Memory B cell (primary cell): ENCODE measurements at regions not wholly inside any gene's neighbourhood (a gene's known extent, or its start where the extent isn't known, plus 50 kb on each side); places are given as distances from the start of the nearest gene placed in this dataset.

Experiments
- ATAC-seq: fragments of 150-1000 bp; cut with Tn5 transposase; 2 replicates; pipeline ENCODE4 v1.10.0; 2021; ENCODE audit warnings: low read depth, mild to moderate bottlenecking, moderate library complexity
- DNase-seq, 2 donors: peaks; one replicate each; pipeline ENCODE4 v3.0.0; 2022; ENCODE audit warnings: low spot score in 2 of 2
- H3K27ac Mint-ChIP-seq: one replicate; pipeline ENCODE4 v1.8.0; 2022; ENCODE audit warnings: mild to moderate bottlenecking, moderate library complexity, mixed read lengths
- H3K27me3 Mint-ChIP-seq: one replicate; pipeline ENCODE4 v1.8.0; 2022; ENCODE audit warnings: mixed read lengths
- H3K36me3 Mint-ChIP-seq: one replicate; pipeline ENCODE4 v1.8.0; 2022; ENCODE audit warnings: mild to moderate bottlenecking, mixed read lengths
- H3K4me1 Mint-ChIP-seq: one replicate; pipeline ENCODE4 v1.8.0; 2022; ENCODE audit warnings: mixed read lengths
- H3K4me3 Mint-ChIP-seq: one replicate; pipeline ENCODE4 v1.8.0; 2022; ENCODE audit warnings: mild to moderate bottlenecking, moderate library complexity, mixed read lengths
- H3K9me3 Mint-ChIP-seq: one replicate; pipeline ENCODE4 v1.8.0; 2022; ENCODE audit warnings: mixed read lengths

DNA sequence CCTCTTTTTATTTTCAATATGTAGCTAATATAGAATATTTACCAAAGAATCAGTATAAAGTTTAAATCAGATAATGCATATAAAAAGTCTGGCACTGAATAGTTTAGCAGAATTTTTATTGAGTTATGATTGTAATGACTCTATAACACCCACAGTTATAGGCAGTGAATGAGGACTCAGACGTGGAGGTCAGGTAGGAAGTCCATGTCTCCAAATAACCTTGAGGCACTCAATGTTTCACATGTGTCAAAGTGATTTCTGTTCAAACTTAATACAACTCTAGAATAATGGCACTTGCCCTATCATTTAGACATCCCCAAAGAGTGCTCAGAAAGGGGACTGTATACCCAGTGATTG lies 332.1 kb downstream of the BMPER start:
- no peak for DNase-seq
- Mint-ChIP-seq H3K27ac (no peak overlapping the region), H3K4me3 (no peak overlapping the region), H3K27me3 (no peaks in the 10 kb centered on the region), H3K4me1 (peaks cover 3% of the 10 kb centered on the region), H3K36me3 (no peaks in the 10 kb centered on the region), H3K9me3 (peaks cover 2% of the 10 kb centered on the region)
- no peak for ATAC-seq

DNA sequence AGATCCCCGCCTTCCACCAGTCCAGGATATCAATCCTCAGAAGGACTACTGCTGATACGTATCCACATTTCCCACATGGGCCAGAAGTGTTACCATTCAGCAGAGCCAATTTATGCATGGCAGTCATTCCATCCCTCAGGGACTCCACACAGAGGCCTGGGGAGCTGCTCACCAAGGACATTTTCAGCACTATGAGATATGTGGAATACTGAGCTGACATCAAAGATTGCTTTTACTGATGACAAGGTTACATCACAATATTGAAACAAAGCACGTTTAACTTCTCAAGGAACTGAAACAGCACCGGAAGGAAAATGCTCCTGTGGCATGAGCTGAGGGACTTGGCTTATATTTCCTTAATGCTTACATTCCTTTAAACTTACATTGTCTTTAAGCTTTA lies 335.1 kb downstream of the BMPER start:
- no peaks in the 10 kb centered on the region for H3K27me3 Mint-ChIP-seq
- H3K4me1 Mint-ChIP-seq, result peaks cover 3% of the 10 kb centered on the region
- ATAC-seq (no peak), DNase-seq (no peak)
- no peak overlapping the region for H3K4me3 Mint-ChIP-seq
- H3K27ac Mint-ChIP-seq, result no peak overlapping the region
- no peaks in the 10 kb centered on the region for H3K36me3 Mint-ChIP-seq
- peaks cover 6% of the 10 kb centered on the region for H3K9me3 Mint-ChIP-seq

DNA sequence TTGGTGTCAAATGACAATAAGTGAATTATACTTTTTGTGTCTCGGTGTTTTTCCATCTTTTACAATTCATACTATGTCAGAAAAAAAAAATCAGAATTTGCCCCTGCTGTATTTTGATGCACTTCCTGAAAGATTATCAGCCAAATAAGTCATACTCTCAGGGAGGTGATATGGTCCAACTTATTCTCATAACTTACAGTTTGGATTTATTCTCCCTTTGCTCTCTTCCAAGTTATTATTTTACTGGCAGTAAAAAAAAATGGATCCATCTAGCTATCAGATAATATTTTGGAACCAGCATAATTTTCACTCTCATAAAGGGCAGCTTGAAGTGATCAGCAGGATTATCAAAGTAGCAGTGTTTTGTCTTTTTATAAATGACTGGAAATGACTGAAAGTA lies 337.1 kb downstream of the BMPER start:
- H3K27ac Mint-ChIP-seq, result no peak overlapping the region
- H3K4me3 Mint-ChIP-seq, result no peak overlapping the region
- DNase-seq, result no peak
- no peaks in the 10 kb centered on the region for H3K36me3 Mint-ChIP-seq
- H3K27me3 Mint-ChIP-seq, result no peaks in the 10 kb centered on the region
- peaks cover 7% of the 10 kb centered on the region for H3K9me3 Mint-ChIP-seq
- peaks cover 3% of the 10 kb centered on the region for H3K4me1 Mint-ChIP-seq
- no peak for ATAC-seq

DNA sequence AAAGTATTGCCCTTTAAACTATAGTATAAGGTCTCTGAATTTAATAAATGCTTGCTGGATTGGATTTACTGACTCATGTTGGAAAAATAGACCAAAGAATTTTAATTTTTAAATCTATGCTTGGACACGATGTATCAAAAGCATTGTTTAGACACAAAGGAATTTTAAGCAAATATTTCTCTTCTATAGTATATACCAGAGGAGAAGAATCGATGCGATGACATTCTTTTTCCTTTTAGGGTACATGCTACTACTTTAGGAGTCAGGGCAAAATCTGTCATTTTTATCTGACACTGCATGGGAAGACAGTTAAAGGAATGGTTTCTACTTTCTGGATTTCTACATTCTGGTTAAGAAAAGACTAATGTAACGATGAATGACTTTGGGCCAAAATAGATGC lies 339.9 kb downstream of the BMPER start:
- Mint-ChIP-seq H3K27ac (no peak overlapping the region), H3K4me3 (no peak overlapping the region), H3K36me3 (no peaks in the 10 kb centered on the region), H3K27me3 (no peaks in the 10 kb centered on the region), H3K4me1 (peaks cover 3% of the 10 kb centered on the region), H3K9me3 (peaks cover 9% of the 10 kb centered on the region)
- DNase-seq, result no peak
- no peak for ATAC-seq

DNA sequence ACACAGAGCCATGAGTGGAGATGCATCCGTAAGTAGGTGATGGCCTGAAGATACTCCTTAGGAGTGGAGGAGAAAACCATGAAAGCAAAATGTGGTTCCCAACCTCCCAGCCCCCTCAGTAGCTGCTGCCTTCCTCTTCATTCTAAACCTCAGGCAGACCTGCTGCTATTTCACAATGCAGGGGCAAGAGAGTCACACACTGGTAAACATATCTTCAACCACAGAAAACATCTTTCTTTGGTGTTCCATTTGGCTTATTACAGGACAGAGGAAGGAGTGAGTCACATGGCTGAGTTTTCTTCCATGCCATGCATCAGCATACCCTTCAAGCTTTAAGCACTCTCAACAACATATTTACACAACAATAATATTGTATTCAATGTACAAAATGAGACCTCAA lies 342.1 kb downstream of the BMPER start:
- Mint-ChIP-seq H3K9me3 (peaks cover 8% of the 10 kb centered on the region), H3K36me3 (no peaks in the 10 kb centered on the region), H3K4me3 (no peak overlapping the region), H3K27me3 (no peaks in the 10 kb centered on the region), H3K27ac (no peak overlapping the region), H3K4me1 (no peaks in the 10 kb centered on the region)
- DNase-seq, result no peak
- no peak for ATAC-seq

DNA sequence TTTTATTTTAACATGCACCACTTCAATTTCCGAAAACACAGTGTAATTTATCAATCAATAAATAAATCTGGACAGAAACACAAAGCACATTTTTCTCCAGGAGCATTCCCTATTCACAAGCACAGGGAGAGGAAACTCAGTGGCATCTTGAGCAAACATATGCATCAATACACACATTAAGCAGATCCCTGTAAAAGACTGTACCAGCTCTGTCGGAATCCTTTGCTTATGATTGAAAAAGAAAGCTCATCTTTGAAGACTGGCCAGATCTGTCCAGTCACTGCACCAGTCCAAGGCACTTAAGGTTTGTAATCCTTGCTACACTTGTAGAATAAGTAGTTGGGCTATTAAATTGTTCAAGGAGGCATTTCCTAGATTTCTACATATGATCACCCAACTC lies 343.9 kb downstream of the BMPER start:
- Mint-ChIP-seq H3K27me3 (no peaks in the 10 kb centered on the region), H3K27ac (no peak overlapping the region), H3K36me3 (no peaks in the 10 kb centered on the region), H3K4me1 (no peaks in the 10 kb centered on the region), H3K4me3 (no peak overlapping the region), H3K9me3 (peaks cover 8% of the 10 kb centered on the region)
- DNase-seq (no peak), ATAC-seq (no peak)

DNA sequence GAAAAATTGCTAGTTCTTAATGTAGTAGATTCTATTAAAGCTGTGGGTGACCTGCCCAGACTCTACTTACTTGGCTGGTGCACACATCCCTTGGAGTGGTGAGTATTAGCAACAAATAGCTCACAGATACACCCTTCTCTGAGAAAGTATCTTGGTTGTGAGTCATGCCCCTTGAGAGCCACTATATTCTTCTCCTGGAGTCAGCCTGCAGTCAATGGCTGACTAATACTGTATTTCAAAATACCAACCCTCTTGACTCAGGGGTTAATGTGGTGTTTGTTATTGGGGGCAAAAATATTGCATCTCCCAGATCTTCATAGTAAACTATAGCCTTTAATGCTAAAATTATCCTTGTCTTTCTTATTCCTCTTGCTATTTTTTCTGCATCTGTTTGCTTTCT lies 354.9 kb downstream of the BMPER start:
- no peaks in the 10 kb centered on the region for H3K36me3 Mint-ChIP-seq
- DNase-seq (no peak), ATAC-seq (no peak)
- peaks cover 1% of the 10 kb centered on the region for H3K9me3 Mint-ChIP-seq
- no peak overlapping the region for H3K4me3 Mint-ChIP-seq
- no peak overlapping the region for H3K27ac Mint-ChIP-seq
- H3K27me3 Mint-ChIP-seq, result no peaks in the 10 kb centered on the region
- no peaks in the 10 kb centered on the region for H3K4me1 Mint-ChIP-seq

DNA sequence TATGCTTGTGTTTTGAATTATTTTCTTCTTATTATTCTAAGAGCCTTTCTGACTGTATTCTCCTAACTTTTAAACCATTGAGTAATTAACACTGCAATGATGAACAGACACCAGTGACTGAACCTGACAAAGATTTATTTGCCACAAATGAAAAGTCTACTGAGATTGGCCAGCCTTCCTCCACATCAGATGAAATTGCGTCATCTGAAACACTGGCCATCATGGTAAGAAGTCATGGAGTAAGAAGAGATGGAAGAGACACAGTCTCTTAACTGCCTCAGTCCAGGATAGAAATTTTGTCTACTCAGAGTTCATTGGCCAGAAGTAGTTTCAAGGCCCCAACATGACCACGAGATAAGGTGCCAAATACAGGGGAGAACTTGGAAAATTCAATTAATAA lies 357.8 kb downstream of the BMPER start:
- no peaks in the 10 kb centered on the region for H3K4me1 Mint-ChIP-seq
- no peaks in the 10 kb centered on the region for H3K27me3 Mint-ChIP-seq
- no peak overlapping the region for H3K27ac Mint-ChIP-seq
- peaks cover 1% of the 10 kb centered on the region for H3K9me3 Mint-ChIP-seq
- no peak overlapping the region for H3K4me3 Mint-ChIP-seq
- DNase-seq (no peak), ATAC-seq (no peak)
- H3K36me3 Mint-ChIP-seq, result no peaks in the 10 kb centered on the region

DNA sequence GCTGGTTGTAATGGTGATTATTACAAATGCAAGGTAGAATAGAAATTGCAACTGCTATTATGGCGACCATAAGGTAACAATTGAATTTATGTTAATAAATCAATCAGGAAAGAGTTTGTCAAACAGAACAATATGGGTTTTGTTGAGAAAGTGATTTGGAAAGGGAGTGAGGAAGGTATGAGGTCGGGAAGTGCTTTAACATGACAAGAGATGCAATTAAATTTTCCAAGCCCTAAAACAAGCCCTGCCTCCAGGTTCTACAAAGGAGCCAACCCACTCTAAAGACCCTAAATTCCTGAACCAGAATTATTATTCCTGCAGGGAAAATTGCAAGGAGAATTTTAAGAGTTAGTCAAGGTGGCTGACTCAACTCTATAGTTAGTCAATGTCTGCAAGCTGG lies 363.7 kb downstream of the BMPER start:
- no peaks in the 10 kb centered on the region for H3K27me3 Mint-ChIP-seq
- no peaks in the 10 kb centered on the region for H3K4me1 Mint-ChIP-seq
- no peak for ATAC-seq

DNA sequence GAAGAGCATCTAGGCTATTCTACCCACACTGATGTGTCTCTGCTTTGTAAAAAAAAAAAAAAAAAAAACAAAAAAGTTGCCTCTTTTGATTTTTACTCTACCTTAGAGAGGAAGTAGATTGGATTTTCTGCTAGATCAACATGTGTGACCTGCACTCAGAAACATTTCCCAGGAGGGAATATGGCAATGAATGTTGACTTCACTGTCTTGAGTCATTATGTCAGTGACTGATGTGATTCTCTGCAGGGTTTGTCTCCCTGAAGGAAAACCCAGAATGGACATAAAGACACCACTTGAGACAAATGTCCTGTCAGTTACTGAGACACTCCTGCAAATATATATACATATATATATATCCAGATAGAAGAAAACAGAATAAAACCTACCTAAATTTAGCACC lies 370.3 kb downstream of the BMPER start:
- Mint-ChIP-seq H3K27me3 (no peaks in the 10 kb centered on the region), H3K9me3 (no peaks in the 10 kb centered on the region), H3K4me3 (no peak overlapping the region), H3K4me1 (no peaks in the 10 kb centered on the region), H3K36me3 (no peaks in the 10 kb centered on the region), H3K27ac (no peak overlapping the region)
- no peak for ATAC-seq
- DNase-seq, result no peak

More for the DNA sequence above, 363.7 kb downstream of the BMPER start:
- no peak for DNase-seq
- Mint-ChIP-seq H3K36me3 (no peaks in the 10 kb centered on the region), H3K27ac (no peak overlapping the region), H3K9me3 (no peaks in the 10 kb centered on the region), H3K4me3 (no peak overlapping the region)

DNA sequence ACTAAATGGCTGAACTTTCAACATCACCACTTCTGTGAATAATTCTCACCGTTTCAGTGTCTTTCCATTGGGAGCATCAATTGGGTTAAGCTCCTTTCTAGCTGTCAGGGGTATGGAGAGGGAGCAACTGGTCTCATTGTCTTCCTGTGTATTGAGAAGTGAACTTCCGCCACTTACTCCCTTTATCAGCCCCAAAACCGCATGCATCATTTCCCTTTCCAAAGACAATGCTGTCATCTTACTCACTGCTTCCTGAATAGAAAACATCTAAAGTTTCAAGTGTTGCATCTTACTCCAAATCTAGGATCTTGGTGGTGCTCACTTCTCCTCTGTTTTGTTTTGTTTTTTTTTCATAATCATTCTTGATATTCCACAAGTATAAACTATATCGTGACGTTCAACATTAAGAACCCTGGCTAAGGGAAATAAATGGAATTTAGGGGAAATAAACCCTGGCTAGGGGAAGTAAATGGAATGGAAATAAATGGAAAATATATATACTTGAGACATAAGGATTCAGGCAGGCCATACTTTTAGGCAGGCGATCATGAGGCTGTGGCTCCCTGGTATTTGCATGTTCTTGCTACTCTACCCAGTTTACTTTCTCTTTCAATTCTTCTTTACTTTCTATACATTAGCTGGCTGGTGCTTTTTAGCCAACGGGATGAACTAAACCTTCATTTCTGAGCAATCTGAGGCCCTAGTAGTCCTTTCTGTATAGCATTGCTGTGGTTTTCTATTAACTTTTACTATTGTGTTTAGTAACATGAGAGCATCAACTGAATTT lies 371.9 kb downstream of the BMPER start:
- no peaks in the 10 kb centered on the region for H3K4me1 Mint-ChIP-seq
- no peaks in the 10 kb centered on the region for H3K27me3 Mint-ChIP-seq
- no peak overlapping the region for H3K4me3 Mint-ChIP-seq
- H3K27ac Mint-ChIP-seq, result no peak overlapping the region
- peaks cover 2% of the 10 kb centered on the region for H3K9me3 Mint-ChIP-seq
- ATAC-seq, result no peak
- H3K36me3 Mint-ChIP-seq, result no peaks in the 10 kb centered on the region
- no peak for DNase-seq

DNA sequence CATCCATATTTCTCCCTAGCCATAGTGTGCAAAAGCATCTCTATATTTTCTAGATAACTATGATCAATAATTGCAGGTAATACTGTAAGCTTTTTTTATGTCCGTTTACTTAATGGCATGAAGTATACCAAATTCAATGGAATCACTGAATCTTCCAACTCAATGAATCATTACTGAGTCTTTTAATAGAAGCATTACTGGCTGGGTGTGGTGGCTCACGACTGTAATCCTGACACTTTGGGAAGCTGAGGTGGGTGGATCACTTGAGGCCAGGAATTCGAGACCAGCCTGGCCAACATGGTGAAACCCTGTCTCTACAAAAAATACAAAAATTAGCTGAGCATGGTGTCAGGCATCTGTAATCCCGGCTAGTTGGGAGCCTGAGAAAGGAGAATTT lies 372.5 kb downstream of the BMPER start:
- H3K36me3 Mint-ChIP-seq, result no peaks in the 10 kb centered on the region
- ATAC-seq (no peak), DNase-seq (no peak)
- no peaks in the 10 kb centered on the region for H3K27me3 Mint-ChIP-seq
- H3K4me1 Mint-ChIP-seq, result no peaks in the 10 kb centered on the region
- no peak overlapping the region for H3K4me3 Mint-ChIP-seq
- H3K9me3 Mint-ChIP-seq, result peaks cover 7% of the 10 kb centered on the region
- H3K27ac Mint-ChIP-seq, result no peak overlapping the region

DNA sequence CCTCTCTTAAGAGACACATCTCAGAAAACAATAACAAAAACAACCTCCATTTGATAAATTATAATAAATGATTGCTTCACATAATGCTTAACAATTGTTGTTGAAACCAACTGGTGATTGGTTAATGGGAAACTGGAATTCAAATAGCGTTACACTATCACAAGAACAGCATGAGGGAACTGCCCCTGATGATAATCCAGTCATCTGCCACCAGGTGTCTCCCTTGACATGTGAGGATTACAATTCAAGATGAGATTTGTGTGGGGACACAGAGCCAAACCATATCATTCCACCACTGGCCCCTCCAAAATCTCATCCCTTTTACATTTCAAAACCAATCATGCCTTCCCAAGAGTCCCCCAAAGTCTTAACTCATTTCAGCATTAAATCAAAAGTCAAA lies 375.9 kb downstream of the BMPER start:
- ATAC-seq (no peak), DNase-seq (no peak)
- peaks cover 11% of the 10 kb centered on the region for H3K9me3 Mint-ChIP-seq
- no peaks in the 10 kb centered on the region for H3K27me3 Mint-ChIP-seq
- H3K36me3 Mint-ChIP-seq, result no peaks in the 10 kb centered on the region
- no peak overlapping the region for H3K27ac Mint-ChIP-seq
- no peaks in the 10 kb centered on the region for H3K4me1 Mint-ChIP-seq
- H3K4me3 Mint-ChIP-seq, result no peak overlapping the region

DNA sequence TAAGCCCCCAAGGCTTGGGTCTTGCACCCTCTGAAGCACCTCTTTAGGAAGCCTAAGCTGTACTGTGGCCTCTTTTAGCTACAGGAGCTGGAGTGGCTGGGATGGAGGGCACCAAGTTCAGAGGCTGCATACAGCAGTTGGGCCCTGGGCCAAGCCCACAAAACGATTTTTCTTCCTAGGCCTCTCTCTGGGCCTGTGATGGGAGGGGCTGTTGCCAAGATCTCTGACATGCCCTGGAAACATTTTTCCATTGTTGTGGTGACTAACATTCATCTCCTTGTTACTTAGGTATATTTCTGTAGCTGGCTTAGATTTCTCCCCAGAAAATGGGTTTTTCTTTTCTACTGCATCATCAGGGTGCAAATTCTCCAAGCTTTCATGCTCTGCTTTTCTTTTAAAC lies 375.7 kb upstream of the NPSR1 start:
- Mint-ChIP-seq H3K9me3 (peaks cover 11% of the 10 kb centered on the region), H3K27ac (no peak overlapping the region), H3K27me3 (no peaks in the 10 kb centered on the region), H3K4me1 (no peaks in the 10 kb centered on the region), H3K36me3 (no peaks in the 10 kb centered on the region), H3K4me3 (no peak overlapping the region)
- ATAC-seq (no peak), DNase-seq (no peak)

DNA sequence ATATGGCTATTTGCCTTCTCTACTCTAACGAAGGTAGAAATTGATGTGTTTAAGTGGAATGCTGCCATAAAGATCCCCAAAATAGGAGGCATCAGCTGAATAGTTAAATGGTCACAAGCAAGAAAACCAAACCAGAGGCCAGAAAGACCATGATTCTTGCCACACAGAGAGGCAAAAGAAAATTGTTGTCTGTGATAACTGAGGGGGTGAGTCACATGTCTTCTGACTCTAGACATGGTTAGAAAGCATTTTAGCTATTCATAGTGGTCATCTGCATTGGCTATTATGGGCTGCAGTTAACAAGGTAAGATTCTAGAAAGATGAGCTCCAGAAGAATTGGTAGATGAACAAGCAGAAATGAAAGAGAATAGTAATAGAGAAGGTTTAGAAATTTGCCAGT lies 361.4 kb upstream of the NPSR1 start:
- Mint-ChIP-seq H3K27me3 (no peaks in the 10 kb centered on the region), H3K27ac (no peak overlapping the region), H3K36me3 (no peaks in the 10 kb centered on the region), H3K4me1 (no peaks in the 10 kb centered on the region), H3K9me3 (peaks cover 7% of the 10 kb centered on the region), H3K4me3 (no peak overlapping the region)
- DNase-seq, result no peak
- ATAC-seq, result no peak
